GM18951 (cell line): ENCODE measurements at regions not wholly inside any gene's neighbourhood (a gene's known extent, or its start where the extent isn't known, plus 50 kb on each side); places are given as distances from the start of the nearest gene placed in this dataset.
"Not testable (repeated sequence)": the region's sequence is repeated elsewhere in the genome, so short reads cannot be mapped to it uniquely, and the experiment has no call there.

Experiments
- POLR2A ChIP-seq: IDR thresholded peaks from 4 replicates; pipeline ENCODE4 v1.6.1; 2011; ENCODE audit warnings: mild to moderate bottlenecking; ENCODE audit not compliant: insufficient read length, insufficient read depth; ENCODE audit errors: extremely low read depth
- in situ Hi-C: fragments of 300-500 bp; cut with MboI; formaldehyde crosslinking; loops from one replicate; pipeline ENCODE4 v1.12.0; 2022; ENCODE audit warnings: low sequenced_read_pairs, mixed read lengths, inconsistent platforms; ENCODE audit not compliant: unreplicated experiment

- TF ChIP-seq POLR2A, result no peak
- in situ Hi-C loops, result no loop called here
Measured at GRCh38 chr17:22517716-22518115, 825.4 kb downstream of the KCNJ18 start.

DNA sequence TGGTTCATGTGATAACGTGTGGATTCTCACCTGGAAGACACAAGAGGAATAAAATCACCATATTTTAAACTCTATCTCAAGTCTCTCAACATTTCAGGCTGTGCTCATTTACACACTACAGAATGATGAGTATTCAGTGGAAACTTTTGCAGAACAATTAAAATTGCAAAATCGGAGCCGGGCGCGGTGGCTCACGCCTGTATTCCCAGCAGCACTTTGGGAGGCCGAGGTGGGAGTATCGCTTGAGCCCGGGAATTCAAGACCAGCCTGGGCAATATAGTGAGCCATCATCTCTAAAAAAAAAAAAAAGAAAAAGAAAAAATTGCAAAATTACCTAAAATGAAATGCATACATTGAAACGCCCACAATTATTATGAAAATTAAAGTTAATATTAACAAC is 825.9 kb downstream of the KCNJ18 start:
- in situ Hi-C loops, result no loop called here
- no peak for TF ChIP-seq POLR2A

DNA sequence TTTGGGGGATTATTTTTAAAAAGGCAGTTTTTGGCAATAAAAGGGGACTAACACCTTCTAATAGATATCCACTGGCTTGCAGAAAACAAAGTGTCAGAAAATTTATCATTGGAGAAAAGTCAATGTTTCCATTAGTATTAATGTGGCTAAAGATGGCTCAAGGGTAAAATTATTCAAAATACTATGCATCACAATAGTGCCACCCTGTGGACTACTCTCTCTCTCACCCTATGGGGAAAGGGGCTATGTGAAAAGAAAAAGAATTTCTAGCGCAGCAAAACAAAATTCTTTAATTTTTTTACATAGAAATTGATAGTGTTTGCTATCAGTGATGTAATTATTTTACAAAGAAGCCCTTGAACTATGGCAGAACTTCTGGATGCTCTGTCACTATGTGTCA is 856.5 kb downstream of the KCNJ18 start:
- in situ Hi-C loops, result loop anchor here (25.0 kb wide), 1 partner anchor 1712 kb away; no protein-coding TSS in a partner anchor

DNA sequence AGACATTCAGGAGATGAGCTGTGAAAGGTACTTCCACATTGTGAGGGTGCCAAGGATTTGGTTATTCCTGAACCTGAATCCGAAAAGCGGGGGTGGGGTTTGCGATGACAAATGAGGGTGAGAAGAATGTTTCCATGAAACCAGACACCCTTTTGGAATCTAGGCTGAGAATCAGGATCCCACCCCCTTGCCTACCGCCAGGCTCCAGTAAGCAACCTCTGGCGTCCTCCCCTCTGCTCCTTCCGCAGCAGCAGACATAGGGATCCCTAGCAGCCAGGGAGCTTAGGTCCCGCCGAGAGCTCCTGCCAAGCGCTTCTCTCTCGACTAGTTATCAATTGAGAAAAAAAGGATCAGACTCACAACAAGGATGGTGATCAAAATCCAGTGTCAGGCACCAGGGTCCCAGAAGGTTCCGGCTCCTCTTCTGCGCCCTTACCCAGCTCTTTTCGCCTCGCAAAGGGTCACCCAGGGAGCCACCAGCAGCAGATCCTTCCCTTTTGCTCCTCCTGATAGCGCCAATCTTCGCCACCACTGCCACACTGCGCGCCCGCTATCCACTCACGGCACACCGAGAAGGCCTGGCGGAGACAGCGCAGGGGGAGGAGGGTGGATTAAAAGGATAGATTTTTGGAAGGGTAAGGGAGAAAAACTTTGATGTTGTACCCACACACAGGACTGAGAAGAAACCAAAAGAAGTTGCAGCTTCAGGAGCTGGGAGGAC is 859.5 kb downstream of the KCNJ18 start:
- in situ Hi-C loops, result not testable (repeated sequence)

GRCh38 chr17:22569459-22570143 is 877.3 kb downstream of the KCNJ18 start:
- in situ Hi-C loops, result no loop called here
- TF ChIP-seq POLR2A, result no peak

DNA sequence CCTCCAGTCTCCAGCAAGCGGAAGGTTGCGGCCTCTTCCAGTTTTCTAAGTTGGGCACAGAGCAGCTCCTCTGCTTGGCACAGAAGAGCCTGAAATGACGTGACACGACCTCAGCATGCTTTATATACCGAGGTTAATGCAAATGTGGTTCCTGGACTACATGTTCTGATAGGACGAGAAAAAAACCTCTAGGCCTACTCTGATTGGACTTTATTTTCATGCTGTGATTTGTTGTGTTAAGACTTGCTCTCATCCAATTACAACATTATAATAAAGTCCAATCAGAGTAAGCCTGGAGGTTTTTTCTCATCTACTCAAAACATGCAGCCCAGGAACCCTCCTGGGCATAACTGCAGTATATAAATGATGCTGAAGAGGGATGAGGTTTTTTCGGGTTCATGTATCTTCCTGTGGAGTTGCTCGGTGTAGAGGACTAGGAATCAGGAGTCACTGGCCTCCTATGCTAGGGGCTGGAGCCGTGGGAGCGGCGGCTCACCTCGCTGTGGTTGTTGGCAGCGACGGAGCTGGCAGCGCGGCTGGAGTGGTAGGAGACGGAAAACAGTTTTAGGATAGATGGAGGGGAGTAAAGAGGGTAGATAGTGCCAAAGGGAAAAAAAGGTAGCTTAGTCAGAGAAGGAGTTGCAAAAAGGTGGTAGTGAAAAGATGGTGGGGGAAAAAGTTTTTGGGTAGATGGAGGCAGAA is 878.0 kb downstream of the KCNJ18 start:
- in situ Hi-C loops, result no loop called here
- TF ChIP-seq POLR2A, result no peak

- TF ChIP-seq POLR2A, result no peak
- in situ Hi-C loops, result no loop called here
Measured at GRCh38 chr17:22599322-22599721, 907.0 kb downstream of the KCNJ18 start.

DNA sequence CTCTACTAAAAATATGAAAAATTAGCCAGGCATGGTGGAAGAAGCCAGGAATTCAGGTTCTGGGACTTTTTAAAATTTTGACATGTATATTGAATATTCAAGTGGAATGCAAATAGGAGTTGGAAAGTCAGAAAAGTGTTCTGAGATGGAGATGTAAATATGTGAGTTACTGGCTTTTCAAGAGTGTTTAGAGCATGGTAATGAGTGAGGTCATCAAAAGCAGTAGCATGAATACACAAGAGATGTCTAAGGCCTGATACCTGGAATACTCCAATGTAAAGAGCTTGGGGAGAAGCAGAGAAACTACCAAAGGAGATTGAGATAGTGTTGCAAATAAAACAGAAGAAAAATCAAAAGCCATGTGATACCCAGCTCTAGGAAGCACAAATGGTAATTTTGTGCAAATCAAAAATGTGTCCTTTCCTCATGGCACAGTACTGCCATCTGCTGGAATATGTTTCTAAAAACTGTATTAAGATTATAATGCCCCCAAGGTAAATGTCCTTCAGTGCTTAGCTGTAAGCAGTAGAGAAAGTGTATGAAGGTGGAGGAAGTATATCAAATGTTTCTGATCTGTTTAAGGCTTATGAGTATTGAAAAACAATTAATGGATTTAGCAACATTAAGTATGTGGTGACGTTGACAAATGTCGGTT is 908.4 kb downstream of the KCNJ18 start:
- in situ Hi-C loops, result no loop called here
- TF ChIP-seq POLR2A, result no peak
